CD8-positive, alpha-beta memory T cell (primary cell): ENCODE measurements at regions not wholly inside any gene's neighbourhood (a gene's known extent, or its start where the extent isn't known, plus 50 kb on each side); places are given as distances from the start of the nearest gene placed in this dataset.

Source experiments
- CTCF ChIA-PET: fragments of 350-600 bp; sonication (Branson Sonifier 250); formaldehyde crosslinking; loops from one replicate; lab custom pipeline; 2021; ENCODE audit warnings: antibody characterized with exemption; lab: Charles Lee
- POLR2A ChIA-PET: fragments of 350-600 bp; sonication (Branson Sonifier 250); formaldehyde crosslinking; loops from one replicate; lab custom pipeline; 2021; ENCODE audit warnings: antibody characterized with exemption; lab: Charles Lee
- DNase-seq, 5 donors: peaks; one replicate each; pipeline versions ENCODE4 v3.0.0 to v3.0.0-alpha.2; 2020 to 2022; ENCODE audit warnings: mixed read lengths in 1 of 5
- H3K27ac ChIP-seq: one replicate; pipeline ENCODE4 v1.7.0; 2013; ENCODE audit warnings: low read depth, mild to moderate bottlenecking, low read length, moderate library complexity
- H3K27me3 ChIP-seq: 2 replicates; pipeline ENCODE4 v1.7.0; 2013; ENCODE audit warnings: low read length, mild to moderate bottlenecking; ENCODE audit not compliant: insufficient read depth, poor library complexity, severe bottlenecking
- H3K36me3 ChIP-seq: 2 replicates; pipeline ENCODE4 v1.7.0; 2013; ENCODE audit warnings: mild to moderate bottlenecking, low read length, moderate library complexity; ENCODE audit not compliant: insufficient read depth
- H3K4me1 ChIP-seq: 2 replicates; pipeline ENCODE4 v1.7.0; 2013; ENCODE audit warnings: mild to moderate bottlenecking, low read length, moderate library complexity; ENCODE audit not compliant: insufficient read depth
- H3K4me3 ChIP-seq: 2 replicates; pipeline ENCODE4 v1.7.0; 2013; ENCODE audit warnings: mild to moderate bottlenecking, low read length
- H3K9me3 ChIP-seq: 2 replicates; pipeline ENCODE4 v1.7.0; 2013; ENCODE audit warnings: mild to moderate bottlenecking, low read length
- H3K27ac Mint-ChIP-seq, 8 donors: one replicate each; pipeline ENCODE4 v1.8.0; 2020 to 2021; ENCODE audit warnings: mixed read lengths in 8 of 8, mild to moderate bottlenecking in 6 of 8, inconsistent platforms in 3 of 8, moderate library complexity in 3 of 8
- H3K27me3 Mint-ChIP-seq, 2 donors: one replicate each; pipeline ENCODE4 v1.8.0; 2020 to 2021; ENCODE audit warnings: mixed read lengths in 2 of 2, mild to moderate bottlenecking in 1 of 2, moderate library complexity in 1 of 2
- H3K36me3 Mint-ChIP-seq, 3 donors: one replicate each; pipeline ENCODE4 v1.8.0; 2020 to 2021; ENCODE audit warnings: mixed read lengths in 3 of 3, inconsistent platforms in 1 of 3, mild to moderate bottlenecking in 1 of 3
- H3K4me1 Mint-ChIP-seq, 3 donors: one replicate each; pipeline ENCODE4 v1.8.0; 2020 to 2021; ENCODE audit warnings: mixed read lengths in 3 of 3, inconsistent platforms in 1 of 3, mild to moderate bottlenecking in 1 of 3
- H3K4me3 Mint-ChIP-seq, 7 donors: one replicate each; pipeline ENCODE4 v1.8.0; 2020 to 2021; ENCODE audit warnings: mixed read lengths in 7 of 7, mild to moderate bottlenecking in 6 of 7, moderate library complexity in 4 of 7, inconsistent platforms in 2 of 7
- H3K9me3 Mint-ChIP-seq, 5 donors: one replicate each; pipeline ENCODE4 v1.8.0; 2020 to 2022; ENCODE audit warnings: mixed read lengths in 5 of 5, mild to moderate bottlenecking in 3 of 5, moderate library complexity in 2 of 5, inconsistent platforms in 1 of 5

GRCh38 chr7:17027143-17027788 lies 145.5 kb upstream of the AGR3 start:
- ChIA-PET CTCF (no interaction called here), POLR2A (no interaction called here)
- H3K4me1 ChIP-seq = no peaks in the 10 kb centered on the region
- H3K4me3 ChIP-seq = no peak overlapping the region
- no peaks in the 10 kb centered on the region for H3K27me3 Mint-ChIP-seq
- peaks cover 0 to 1% (median 0%) of the 10 kb centered on the region in 3 donors for H3K36me3 Mint-ChIP-seq
- H3K4me3 Mint-ChIP-seq = no peak overlapping the region
- H3K9me3 Mint-ChIP-seq = no peaks in the 10 kb centered on the region
- H3K27me3 ChIP-seq = no peaks in the 10 kb centered on the region
- no peak for DNase-seq
- no peak overlapping the region for H3K27ac Mint-ChIP-seq
- no peaks in the 10 kb centered on the region for H3K36me3 ChIP-seq
- peaks cover 10 to 47% (median 30%) of the 10 kb centered on the region in 3 donors for H3K4me1 Mint-ChIP-seq
- H3K27ac ChIP-seq = no peak overlapping the region
- no peaks in the 10 kb centered on the region for H3K9me3 ChIP-seq

GRCh38 chr7:17027789-17028152 lies 146.0 kb upstream of the AGR3 start:
- H3K4me1 ChIP-seq = no peaks in the 10 kb centered on the region
- H3K36me3 ChIP-seq = no peaks in the 10 kb centered on the region
- no peak overlapping the region for H3K27ac ChIP-seq
- H3K9me3 ChIP-seq = no peaks in the 10 kb centered on the region
- POLR2A ChIA-PET = no interaction called here
- DNase-seq = no peak
- H3K4me3 ChIP-seq = no peak overlapping the region
- H3K27ac Mint-ChIP-seq = no peak overlapping the region
- peaks cover 10 to 43% (median 26%) of the 10 kb centered on the region in 3 donors for H3K4me1 Mint-ChIP-seq
- CTCF ChIA-PET = no interaction called here
- no peaks in the 10 kb centered on the region for H3K27me3 ChIP-seq
- H3K9me3 Mint-ChIP-seq = no peaks in the 10 kb centered on the region
- H3K27me3 Mint-ChIP-seq = no peaks in the 10 kb centered on the region
- H3K36me3 Mint-ChIP-seq = peaks cover 0 to 1% (median 0%) of the 10 kb centered on the region in 3 donors
- no peak overlapping the region for H3K4me3 Mint-ChIP-seq

GRCh38 chr7:17029150-17029549 lies 147.4 kb upstream of the AGR3 start:
- no peak overlapping the region for H3K4me3 ChIP-seq
- peaks cover 6 to 36% (median 21%) of the 10 kb centered on the region in 3 donors for H3K4me1 Mint-ChIP-seq
- no peaks in the 10 kb centered on the region for H3K36me3 ChIP-seq
- H3K27me3 Mint-ChIP-seq = no peaks in the 10 kb centered on the region
- H3K9me3 ChIP-seq = no peaks in the 10 kb centered on the region
- H3K9me3 Mint-ChIP-seq = no peaks in the 10 kb centered on the region
- ChIA-PET CTCF (interaction anchor here (1.2 to 1.9 kb wide), 2 partner anchors 18 to 20 kb away, joined by 3 to 5 read pairs; no protein-coding TSS in a partner anchor), POLR2A (no interaction called here)
- no peaks in the 10 kb centered on the region for H3K27me3 ChIP-seq
- H3K36me3 Mint-ChIP-seq = peaks cover 0 to 1% (median 0%) of the 10 kb centered on the region in 3 donors
- DNase-seq = peak in 1 of 5 donors; percentile 21
- H3K4me3 Mint-ChIP-seq = peak overlapping the region in 1 of 7 donors; percentile 1
- no peak overlapping the region for H3K27ac ChIP-seq
- H3K4me1 ChIP-seq = no peaks in the 10 kb centered on the region
- H3K27ac Mint-ChIP-seq = peak overlapping the region in 3 of 8 donors; percentile 22 to 46 (median 29)

GRCh38 chr7:17030559-17030958 lies 148.8 kb upstream of the AGR3 start:
- Histone ChIP-seq H3K4me3 (no peak overlapping the region), H3K36me3 (no peaks in the 10 kb centered on the region), H3K27me3 (no peaks in the 10 kb centered on the region), H3K27ac (no peak overlapping the region), H3K9me3 (no peaks in the 10 kb centered on the region), H3K4me1 (no peaks in the 10 kb centered on the region)
- H3K4me3 Mint-ChIP-seq = no peak overlapping the region
- H3K27ac Mint-ChIP-seq = no peak overlapping the region
- H3K9me3 Mint-ChIP-seq = no peaks in the 10 kb centered on the region
- peaks cover 6 to 36% (median 21%) of the 10 kb centered on the region in 3 donors for H3K4me1 Mint-ChIP-seq
- ChIA-PET CTCF (no interaction called here), POLR2A (no interaction called here)
- peaks cover 0 to 1% (median 0%) of the 10 kb centered on the region in 3 donors for H3K36me3 Mint-ChIP-seq
- no peak for DNase-seq
- no peaks in the 10 kb centered on the region for H3K27me3 Mint-ChIP-seq

GRCh38 chr7:17031906-17032551 lies 150.2 kb upstream of the AGR3 start:
- no peaks in the 10 kb centered on the region for H3K36me3 Mint-ChIP-seq
- no peaks in the 10 kb centered on the region for H3K9me3 Mint-ChIP-seq
- peaks cover 6 to 32% (median 21%) of the 10 kb centered on the region in 3 donors for H3K4me1 Mint-ChIP-seq
- no peak overlapping the region for H3K27ac Mint-ChIP-seq
- Histone ChIP-seq H3K4me1 (no peaks in the 10 kb centered on the region), H3K36me3 (no peaks in the 10 kb centered on the region), H3K9me3 (no peaks in the 10 kb centered on the region), H3K27me3 (no peaks in the 10 kb centered on the region), H3K27ac (no peak overlapping the region), H3K4me3 (no peak overlapping the region)
- CTCF ChIA-PET = no interaction called here
- no peak overlapping the region for H3K4me3 Mint-ChIP-seq
- no peak for DNase-seq
- no peaks in the 10 kb centered on the region for H3K27me3 Mint-ChIP-seq
- POLR2A ChIA-PET = interaction anchor here (0.7 kb wide), 1 partner anchor 328 kb away, joined by 3 read pairs; no protein-coding TSS in a partner anchor

GRCh38 chr7:17033245-17033644 lies 151.5 kb upstream of the AGR3 start:
- Histone ChIP-seq H3K4me1 (no peaks in the 10 kb centered on the region), H3K27me3 (no peaks in the 10 kb centered on the region), H3K36me3 (no peaks in the 10 kb centered on the region), H3K4me3 (no peak overlapping the region), H3K27ac (no peak overlapping the region), H3K9me3 (no peaks in the 10 kb centered on the region)
- POLR2A ChIA-PET = no interaction called here
- Mint-ChIP-seq H3K4me1 (peaks cover 8 to 30% (median 25%) of the 10 kb centered on the region in 3 donors), H3K27me3 (no peaks in the 10 kb centered on the region), H3K9me3 (no peaks in the 10 kb centered on the region), H3K4me3 (no peak overlapping the region), H3K27ac (no peak overlapping the region), H3K36me3 (no peaks in the 10 kb centered on the region)
- CTCF ChIA-PET = no interaction called here
- no peak for DNase-seq

- Mint-ChIP-seq H3K36me3 (no peaks in the 10 kb centered on the region), H3K27ac (no peak overlapping the region), H3K9me3 (no peaks in the 10 kb centered on the region), H3K4me1 (peaks cover 5 to 16% (median 16%) of the 10 kb centered on the region in 3 donors), H3K4me3 (no peak overlapping the region), H3K27me3 (peaks cover 0 to 4% of the 10 kb centered on the region in 2 donors)
- ChIA-PET POLR2A (no interaction called here), CTCF (no interaction called here)
- no peaks in the 10 kb centered on the region for H3K4me1 ChIP-seq
- no peaks in the 10 kb centered on the region for H3K36me3 ChIP-seq
- no peaks in the 10 kb centered on the region for H3K27me3 ChIP-seq
- no peak overlapping the region for H3K4me3 ChIP-seq
- H3K9me3 ChIP-seq = no peaks in the 10 kb centered on the region
- DNase-seq = no peak
- no peak overlapping the region for H3K27ac ChIP-seq
Observed at GRCh38 chr7:17036584-17036983, 154.8 kb upstream of the AGR3 start.

GRCh38 chr7:17037356-17037755 lies 155.6 kb upstream of the AGR3 start:
- Mint-ChIP-seq H3K36me3 (no peaks in the 10 kb centered on the region), H3K4me3 (no peak overlapping the region), H3K4me1 (peaks cover 5 to 18% (median 15%) of the 10 kb centered on the region in 3 donors), H3K27me3 (peaks cover 0 to 4% of the 10 kb centered on the region in 2 donors), H3K9me3 (no peaks in the 10 kb centered on the region), H3K27ac (no peak overlapping the region)
- POLR2A ChIA-PET = no interaction called here
- Histone ChIP-seq H3K27me3 (no peaks in the 10 kb centered on the region), H3K27ac (no peak overlapping the region), H3K36me3 (no peaks in the 10 kb centered on the region), H3K4me1 (no peaks in the 10 kb centered on the region), H3K9me3 (no peaks in the 10 kb centered on the region), H3K4me3 (no peak overlapping the region)
- no peak for DNase-seq
- CTCF ChIA-PET = no interaction called here
